ENCODE measurements at regions not wholly inside any gene's neighbourhood (a gene's known extent, or its start where the extent isn't known, plus 50 kb on each side); places are given as distances from the start of the nearest gene placed in this dataset.

DNA sequence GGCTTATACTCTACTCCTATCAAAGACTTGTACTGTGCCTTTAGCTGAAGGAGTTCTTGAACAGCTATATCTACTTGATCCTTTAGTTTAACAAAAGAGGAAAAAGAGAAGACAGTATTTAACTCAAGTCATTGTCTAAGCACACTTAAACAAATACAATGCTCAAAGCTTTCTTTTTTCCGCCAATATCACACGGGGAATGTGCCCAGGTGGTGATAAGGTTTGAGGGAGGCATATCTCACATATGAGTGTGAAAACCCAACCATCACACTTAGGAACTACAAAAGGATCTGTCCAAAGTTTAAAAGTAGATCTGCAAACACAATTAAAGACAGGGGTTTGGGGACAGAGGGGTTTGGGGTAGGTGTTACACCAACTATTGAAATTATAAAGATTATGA is 59.0 kb upstream of the SLC30A10 start:
- H3K4me3 ChIP-seq (ENCODE audit: low read depth, low read length) = no peak overlapping the region
- TF ChIP-seq, protein P1, sequence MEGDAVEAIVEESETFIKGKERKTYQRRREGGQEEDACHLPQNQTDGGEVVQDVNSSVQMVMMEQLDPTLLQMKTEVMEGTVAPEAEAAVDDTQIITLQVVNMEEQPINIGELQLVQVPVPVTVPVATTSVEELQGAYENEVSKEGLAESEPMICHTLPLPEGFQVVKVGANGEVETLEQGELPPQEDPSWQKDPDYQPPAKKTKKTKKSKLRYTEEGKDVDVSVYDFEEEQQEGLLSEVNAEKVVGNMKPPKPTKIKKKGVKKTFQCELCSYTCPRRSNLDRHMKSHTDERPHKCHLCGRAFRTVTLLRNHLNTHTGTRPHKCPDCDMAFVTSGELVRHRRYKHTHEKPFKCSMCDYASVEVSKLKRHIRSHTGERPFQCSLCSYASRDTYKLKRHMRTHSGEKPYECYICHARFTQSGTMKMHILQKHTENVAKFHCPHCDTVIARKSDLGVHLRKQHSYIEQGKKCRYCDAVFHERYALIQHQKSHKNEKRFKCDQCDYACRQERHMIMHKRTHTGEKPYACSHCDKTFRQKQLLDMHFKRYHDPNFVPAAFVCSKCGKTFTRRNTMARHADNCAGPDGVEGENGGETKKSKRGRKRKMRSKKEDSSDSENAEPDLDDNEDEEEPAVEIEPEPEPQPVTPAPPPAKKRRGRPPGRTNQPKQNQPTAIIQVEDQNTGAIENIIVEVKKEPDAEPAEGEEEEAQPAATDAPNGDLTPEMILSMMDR (IDR thresholded peaks at IDR 0.05; ENCODE audit: low read depth, low read length) = no peak

DNA sequence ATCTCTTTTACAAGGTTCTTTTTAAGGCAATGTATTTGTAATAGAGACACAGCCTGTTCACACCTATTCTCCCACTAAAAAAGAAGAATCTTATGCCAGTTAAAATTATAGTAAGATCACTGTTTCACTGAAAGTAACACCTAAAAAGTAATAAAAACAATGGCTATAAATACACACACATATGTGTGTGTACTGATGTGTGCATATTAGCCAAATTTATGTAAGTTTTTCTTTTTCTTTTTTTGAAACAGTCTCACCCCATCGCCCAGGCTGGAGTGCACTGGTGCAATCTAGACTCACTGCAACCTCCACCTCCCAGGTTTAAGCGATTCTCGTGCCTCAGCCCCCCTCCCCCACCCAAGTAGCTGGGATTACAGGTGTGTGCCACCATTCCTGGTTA is 56.8 kb upstream of the SLC30A10 start:
- no peak overlapping the region for H3K4me3 ChIP-seq (ENCODE audit: low read depth, low read length)
- TF ChIP-seq, protein P1 (IDR thresholded peaks at IDR 0.05; ENCODE audit: low read depth, low read length) = no peak
